HG03025 (cell line): ENCODE measurements at regions not wholly inside any gene's neighbourhood (a gene's known extent, or its start where the extent isn't known, plus 50 kb on each side); places are given as distances from the start of the nearest gene placed in this dataset.
"Not testable (repeated sequence)": the region's sequence is repeated elsewhere in the genome, so short reads cannot be mapped to it uniquely, and the experiment has no call there.

Experiments used
- ATAC-seq: cut with Tn5 transposase; IDR thresholded peaks from one replicate; pipeline ENCODE4 v1.9.1; 2021; ENCODE audit warnings: mild to moderate bottlenecking, moderate library complexity; ENCODE audit not compliant: unreplicated experiment, low FRiP score

GRCh38 chr17:14460516-14461226, 159.8 kb downstream of the HS3ST3B1 start:
- ATAC-seq = no peak

- no peak for ATAC-seq
Observed at GRCh38 chr17:14459955-14460354, 159.1 kb downstream of the HS3ST3B1 start.

- ATAC-seq = no peak
Observed at GRCh38 chr17:14458724-14459123, 157.8 kb downstream of the HS3ST3B1 start.

- no peak for ATAC-seq
Observed at GRCh38 chr17:14454746-14455145, 153.9 kb downstream of the HS3ST3B1 start.

GRCh38 chr17:14452856-14453255, 152.0 kb downstream of the HS3ST3B1 start:
- no peak for ATAC-seq

GRCh38 chr17:14451729-14452191, 150.9 kb downstream of the HS3ST3B1 start:
- no peak for ATAC-seq

GRCh38 chr17:14448818-14449217, 147.9 kb downstream of the HS3ST3B1 start:
- ATAC-seq = no peak

- ATAC-seq = no peak
Observed at GRCh38 chr17:14446825-14447224, 145.9 kb downstream of the HS3ST3B1 start.

- no peak for ATAC-seq
Observed at GRCh38 chr17:14444915-14445314, 144.0 kb downstream of the HS3ST3B1 start.

GRCh38 chr17:14442798-14443528, 142.1 kb downstream of the HS3ST3B1 start:
- no peak for ATAC-seq

GRCh38 chr17:14437176-14437575, 136.3 kb downstream of the HS3ST3B1 start:
- ATAC-seq = no peak

GRCh38 chr17:14436266-14436665, 135.4 kb downstream of the HS3ST3B1 start:
- no peak for ATAC-seq

GRCh38 chr17:14434506-14434905, 133.6 kb downstream of the HS3ST3B1 start:
- peak; percentile 74 for ATAC-seq

GRCh38 chr17:14432079-14432478, 131.2 kb downstream of the HS3ST3B1 start:
- ATAC-seq = no peak

GRCh38 chr17:14429084-14429483, 128.2 kb downstream of the HS3ST3B1 start:
- ATAC-seq = no peak

GRCh38 chr17:14428648-14429029, 127.8 kb downstream of the HS3ST3B1 start:
- ATAC-seq = peak; percentile 64

GRCh38 chr17:14427900-14428647, 127.2 kb downstream of the HS3ST3B1 start:
- peak; percentile 65 for ATAC-seq

- ATAC-seq = not testable (repeated sequence)
Observed at GRCh38 chr17:14423156-14423555, 122.3 kb downstream of the HS3ST3B1 start.

GRCh38 chr17:14417336-14417735, 116.5 kb downstream of the HS3ST3B1 start:
- no peak for ATAC-seq

GRCh38 chr17:14409292-14409691, 108.4 kb downstream of the HS3ST3B1 start:
- ATAC-seq = no peak

- no peak for ATAC-seq
Observed at GRCh38 chr17:14407541-14407940, 106.7 kb downstream of the HS3ST3B1 start.
